Astrocyte of the cerebellum (primary cell): ENCODE measurements at regions not wholly inside any gene's neighbourhood (a gene's known extent, or its start where the extent isn't known, plus 50 kb on each side); places are given as distances from the start of the nearest gene placed in this dataset.
A peak's percentile ranks its signal among the peaks of the same experiment; 100 is the strongest.
"Not testable (repeated sequence)": the region's sequence is repeated elsewhere in the genome, so short reads cannot be mapped to it uniquely, and the experiment has no call there.

ENCODE experiments used
- DNase-seq: peaks from one replicate; pipeline ENCODE4 v3.0.0-alpha.2; 2011; ENCODE audit warnings: low read depth
- H3K4me3 ChIP-seq: 2 replicates; pipeline ENCODE4 v1.5.1; 2011; ENCODE audit warnings: mild to moderate bottlenecking, low read depth, low read length, moderate library complexity
- in situ Hi-C: cut with HindIII; loops from 2 replicates; pipeline ENCODE4 v1.10.0; 2017; ENCODE audit warnings: low sequenced_read_pairs
- TF ChIP-seq, protein P1 (sequence below): IDR thresholded peaks from 2 replicates; pipeline ENCODE4 v1.5.1; 2012; ENCODE audit warnings: low read length, low read depth, moderate library complexity, mild to moderate bottlenecking; ENCODE audit errors: missing control alignments

- H3K4me3 ChIP-seq = no peak overlapping the region
- in situ Hi-C loops = no loop called here
- DNase-seq = no peak
- TF ChIP-seq, protein P1, sequence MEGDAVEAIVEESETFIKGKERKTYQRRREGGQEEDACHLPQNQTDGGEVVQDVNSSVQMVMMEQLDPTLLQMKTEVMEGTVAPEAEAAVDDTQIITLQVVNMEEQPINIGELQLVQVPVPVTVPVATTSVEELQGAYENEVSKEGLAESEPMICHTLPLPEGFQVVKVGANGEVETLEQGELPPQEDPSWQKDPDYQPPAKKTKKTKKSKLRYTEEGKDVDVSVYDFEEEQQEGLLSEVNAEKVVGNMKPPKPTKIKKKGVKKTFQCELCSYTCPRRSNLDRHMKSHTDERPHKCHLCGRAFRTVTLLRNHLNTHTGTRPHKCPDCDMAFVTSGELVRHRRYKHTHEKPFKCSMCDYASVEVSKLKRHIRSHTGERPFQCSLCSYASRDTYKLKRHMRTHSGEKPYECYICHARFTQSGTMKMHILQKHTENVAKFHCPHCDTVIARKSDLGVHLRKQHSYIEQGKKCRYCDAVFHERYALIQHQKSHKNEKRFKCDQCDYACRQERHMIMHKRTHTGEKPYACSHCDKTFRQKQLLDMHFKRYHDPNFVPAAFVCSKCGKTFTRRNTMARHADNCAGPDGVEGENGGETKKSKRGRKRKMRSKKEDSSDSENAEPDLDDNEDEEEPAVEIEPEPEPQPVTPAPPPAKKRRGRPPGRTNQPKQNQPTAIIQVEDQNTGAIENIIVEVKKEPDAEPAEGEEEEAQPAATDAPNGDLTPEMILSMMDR = no peak
Observed at GRCh38 chr9:75376680-75377254, 288.5 kb downstream of the OSTF1 start.

DNA sequence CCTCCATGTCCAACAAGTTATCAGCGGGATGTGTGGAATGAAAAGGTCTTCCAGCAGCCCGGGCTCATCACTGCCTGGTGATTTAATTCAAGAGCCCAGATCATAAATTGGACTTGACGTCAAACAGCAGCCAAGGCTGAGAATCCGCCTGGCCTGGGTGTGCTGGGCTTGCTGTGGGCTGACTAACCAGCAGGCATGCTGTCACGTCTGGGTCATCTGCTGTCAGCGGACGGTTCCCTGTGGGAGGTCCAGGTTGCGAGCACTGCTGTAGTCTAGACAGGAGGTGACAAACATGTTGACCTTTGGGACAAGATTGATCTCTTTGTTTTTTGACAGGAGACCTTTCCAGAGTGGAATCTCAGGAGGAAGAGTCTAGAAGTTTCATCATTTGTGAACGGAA lies 289.7 kb downstream of the OSTF1 start:
- TF ChIP-seq, protein P1 = no peak
- in situ Hi-C loops = no loop called here
- DNase-seq = no peak
- H3K4me3 ChIP-seq = no peak overlapping the region

DNA sequence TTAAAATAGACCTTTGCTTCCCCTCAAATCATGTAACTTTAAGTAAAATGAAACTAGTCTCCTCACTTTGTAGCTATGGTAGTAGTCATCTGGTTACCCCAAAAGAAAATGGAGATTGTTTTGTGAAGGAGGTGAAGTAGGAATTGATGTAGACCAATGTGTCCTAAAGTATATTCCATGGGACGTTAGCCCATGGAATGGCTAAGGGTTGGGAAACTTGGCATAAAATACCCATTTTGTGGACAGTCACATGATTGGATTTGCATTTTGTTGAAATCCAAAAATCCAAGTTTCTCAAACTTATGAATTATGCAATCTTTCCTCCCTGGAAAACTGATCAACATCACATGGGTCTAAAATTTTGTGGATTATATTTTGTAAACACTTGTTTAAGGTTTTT lies 290.6 kb downstream of the OSTF1 start:
- TF ChIP-seq, protein P1 = no peak
- DNase-seq = no peak
- no peak overlapping the region for H3K4me3 ChIP-seq
- in situ Hi-C loops = no loop called here

GRCh38 chr9:75382126-75382525 lies 293.8 kb downstream of the OSTF1 start:
- no peak for DNase-seq
- TF ChIP-seq, protein P1 = no peak
- in situ Hi-C loops = loop anchor here (5.0 kb wide), 1 partner anchor 80 kb away; no protein-coding TSS in a partner anchor
- no peak overlapping the region for H3K4me3 ChIP-seq

DNA sequence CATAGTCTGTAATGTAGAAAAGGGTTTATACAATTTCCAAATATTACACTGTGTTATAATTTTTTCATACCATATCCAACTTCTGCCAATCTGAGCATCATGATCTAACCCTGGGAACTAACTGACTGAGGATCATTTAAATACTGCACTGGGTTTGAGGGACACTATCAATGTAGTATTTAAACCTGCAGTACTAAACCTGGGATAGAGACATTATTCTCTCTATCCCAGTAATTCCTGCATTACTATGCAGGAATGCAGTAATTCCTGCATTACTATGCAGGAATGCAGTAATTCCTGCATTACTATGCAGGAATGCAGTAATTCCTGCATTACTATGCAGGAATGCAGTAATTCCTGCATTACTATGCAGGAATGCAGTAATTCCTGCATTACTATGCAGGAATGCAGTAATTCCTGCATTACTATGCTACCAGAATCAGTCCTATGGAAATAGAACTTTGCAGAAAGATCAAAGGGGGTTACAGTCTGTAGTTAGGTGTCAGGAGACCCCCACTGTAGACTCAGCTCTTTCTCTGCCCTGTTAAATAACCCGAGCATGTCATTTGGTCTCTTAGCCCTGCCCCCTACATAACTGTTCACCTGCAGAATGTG lies 295.2 kb downstream of the OSTF1 start:
- in situ Hi-C loops = loop anchor here (5.0 kb wide), 1 partner anchor 79 kb away; no protein-coding TSS in a partner anchor
- H3K4me3 ChIP-seq, DNase-seq: not testable (repeated sequence)

- in situ Hi-C loops = no loop called here
- TF ChIP-seq, protein P1 = no peak
- H3K4me3 ChIP-seq = no peak overlapping the region
- DNase-seq = no peak
Observed at GRCh38 chr9:75385236-75385635, 296.9 kb downstream of the OSTF1 start.

GRCh38 chr9:75389101-75389500 lies 300.8 kb downstream of the OSTF1 start:
- TF ChIP-seq, protein P1 = no peak
- DNase-seq = peak; percentile 47
- H3K4me3 ChIP-seq = no peak overlapping the region
- in situ Hi-C loops = no loop called here
